Omental fat pad (tissue), 3 donors: ENCODE measurements at regions not wholly inside any gene's neighbourhood (a gene's known extent, or its start where the extent isn't known, plus 50 kb on each side); places are given as distances from the start of the nearest gene placed in this dataset.

Experiments used
- ATAC-seq: fragments of 150-250 bp; one replicate; pipeline ENCODE4 v1.9.1; 2016; ENCODE audit warnings: mild to moderate bottlenecking, moderate library complexity; ENCODE audit not compliant: low FRiP score
- DNase-seq: peaks from one replicate; pipeline ENCODE4 v3.0.0-alpha.2; 2019; ENCODE audit warnings: low spot score
- TF ChIP-seq, protein P1 (sequence below), 3 donors: fragments of 450-650 bp; IDR thresholded peaks; one replicate each; pipeline ENCODE4 v1.5.1; 2016 to 2017; ENCODE audit warnings: antibody characterized with exemption in 3 of 3, mild to moderate bottlenecking in 3 of 3, moderate library complexity in 2 of 3

DNA sequence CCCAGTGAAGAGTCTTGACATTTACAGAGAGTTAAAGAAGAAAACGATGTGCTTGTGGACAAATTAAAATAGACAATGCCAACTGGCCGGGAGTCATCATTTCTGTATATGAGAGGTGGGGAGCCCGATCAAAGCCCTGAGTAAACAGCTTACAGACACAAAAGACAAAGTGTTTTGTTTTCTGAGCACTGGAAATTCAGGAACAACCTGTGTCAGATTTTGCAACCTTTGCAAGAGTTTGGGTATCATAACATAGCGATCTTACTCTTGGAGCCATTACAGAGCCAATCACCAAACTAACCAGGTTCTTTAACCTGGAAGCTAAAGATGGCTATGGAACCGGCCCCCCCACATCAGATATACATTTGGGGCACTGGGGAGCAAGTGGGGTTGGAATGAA lies 101.9 kb upstream of the LRIG1 start:
- TF ChIP-seq, protein P1, sequence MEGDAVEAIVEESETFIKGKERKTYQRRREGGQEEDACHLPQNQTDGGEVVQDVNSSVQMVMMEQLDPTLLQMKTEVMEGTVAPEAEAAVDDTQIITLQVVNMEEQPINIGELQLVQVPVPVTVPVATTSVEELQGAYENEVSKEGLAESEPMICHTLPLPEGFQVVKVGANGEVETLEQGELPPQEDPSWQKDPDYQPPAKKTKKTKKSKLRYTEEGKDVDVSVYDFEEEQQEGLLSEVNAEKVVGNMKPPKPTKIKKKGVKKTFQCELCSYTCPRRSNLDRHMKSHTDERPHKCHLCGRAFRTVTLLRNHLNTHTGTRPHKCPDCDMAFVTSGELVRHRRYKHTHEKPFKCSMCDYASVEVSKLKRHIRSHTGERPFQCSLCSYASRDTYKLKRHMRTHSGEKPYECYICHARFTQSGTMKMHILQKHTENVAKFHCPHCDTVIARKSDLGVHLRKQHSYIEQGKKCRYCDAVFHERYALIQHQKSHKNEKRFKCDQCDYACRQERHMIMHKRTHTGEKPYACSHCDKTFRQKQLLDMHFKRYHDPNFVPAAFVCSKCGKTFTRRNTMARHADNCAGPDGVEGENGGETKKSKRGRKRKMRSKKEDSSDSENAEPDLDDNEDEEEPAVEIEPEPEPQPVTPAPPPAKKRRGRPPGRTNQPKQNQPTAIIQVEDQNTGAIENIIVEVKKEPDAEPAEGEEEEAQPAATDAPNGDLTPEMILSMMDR (IDR thresholded peaks at IDR 0.05): no peak
- DNase-seq: no peak
- ATAC-seq: no peak

GRCh38 chr3:66603151-66603611 lies 102.4 kb upstream of the LRIG1 start:
- DNase-seq: no peak
- ATAC-seq: no peak
- TF ChIP-seq, protein P1 (IDR thresholded peaks at IDR 0.05): no peak

GRCh38 chr3:66604481-66604880 lies 103.7 kb upstream of the LRIG1 start:
- TF ChIP-seq, protein P1 (IDR thresholded peaks at IDR 0.05): no peak
- no peak for DNase-seq
- no peak for ATAC-seq

- DNase-seq: no peak
- TF ChIP-seq, protein P1 (IDR thresholded peaks at IDR 0.05): no peak
- ATAC-seq: no peak
Measured at GRCh38 chr3:66606126-66606525, 105.3 kb upstream of the LRIG1 start.

GRCh38 chr3:66606868-66607267 lies 106.0 kb upstream of the LRIG1 start:
- no peak for ATAC-seq
- TF ChIP-seq, protein P1 (IDR thresholded peaks at IDR 0.05): no peak

DNA sequence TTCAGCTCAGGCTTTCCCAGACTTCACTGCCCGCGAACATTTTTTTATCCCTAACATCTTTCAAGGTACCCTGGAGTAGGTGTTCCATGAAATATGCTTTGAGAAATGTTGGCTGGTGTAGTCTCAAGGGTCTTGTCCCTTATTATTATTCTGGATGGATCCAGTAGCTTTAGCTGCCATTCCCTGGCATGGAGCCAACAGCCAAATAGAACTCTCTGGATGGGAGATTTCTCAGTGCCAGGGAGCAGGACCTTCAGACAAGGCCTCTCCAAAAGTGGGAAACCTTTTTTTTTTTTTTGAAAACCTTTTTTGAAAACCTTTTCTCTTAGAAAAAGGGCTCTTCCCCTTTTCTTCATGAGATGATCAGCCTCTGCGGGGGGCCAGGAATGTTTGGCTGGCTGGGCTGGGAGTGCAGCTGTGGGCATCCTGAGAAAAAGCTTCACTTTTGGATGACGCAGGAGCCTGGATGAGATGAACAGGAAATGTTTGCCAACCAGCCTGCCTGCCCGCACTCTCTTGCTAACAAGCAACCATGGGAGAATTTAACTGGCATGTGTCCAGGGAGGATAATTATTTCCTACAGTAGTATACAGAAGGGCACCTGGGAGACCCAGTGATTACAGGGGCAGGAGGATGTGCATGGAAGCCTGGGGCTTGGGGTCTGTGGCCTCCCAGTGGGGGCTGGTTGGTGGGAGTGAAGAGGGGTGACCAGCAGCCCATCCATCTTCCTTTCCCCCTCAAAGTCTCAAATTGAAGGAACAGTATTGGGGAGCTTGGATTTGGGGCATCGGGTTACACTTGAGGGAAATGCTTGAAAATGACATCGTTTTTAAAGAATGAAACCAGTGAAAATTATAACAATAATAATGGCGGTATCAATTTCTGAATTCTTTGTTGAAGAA lies 109.1 kb upstream of the LRIG1 start:
- DNase-seq: no peak
- TF ChIP-seq, protein P1 (IDR thresholded peaks at IDR 0.05): no peak
- ATAC-seq: no peak

More at GRCh38 chr3:66606868-66607267, 106.0 kb upstream of the LRIG1 start:
- no peak for DNase-seq

DNA sequence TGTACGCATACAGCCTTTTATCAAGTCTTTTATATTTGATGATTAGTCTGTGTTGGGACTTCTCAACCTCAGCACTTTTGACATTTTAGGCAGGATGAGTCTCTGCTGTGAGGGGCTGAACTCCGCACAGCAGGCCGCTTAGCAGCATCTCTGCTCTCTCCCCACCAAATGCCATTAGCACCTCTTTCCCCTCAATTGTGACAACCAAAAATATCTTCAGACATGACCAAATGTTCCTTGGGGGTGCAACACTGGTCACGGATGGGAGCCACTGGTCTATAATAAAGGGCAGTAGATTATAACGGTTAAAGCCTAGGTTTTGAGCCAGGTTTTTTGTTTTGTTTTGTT lies 109.7 kb upstream of the LRIG1 start:
- ATAC-seq: no peak
- TF ChIP-seq, protein P1 (IDR thresholded peaks at IDR 0.05): no peak
- no peak for DNase-seq
